ENCODE measurements at regions not wholly inside any gene's neighbourhood (a gene's known extent, or its start where the extent isn't known, plus 50 kb on each side); places are given as distances from the start of the nearest gene placed in this dataset.

- DNase-seq, result peak; percentile 0 to 19 (median 13)
Measured at GRCh38 chr11:36945384-36945783, 347.3 kb upstream of the RAG2 start.

GRCh38 chr11:36933481-36933880, 335.4 kb upstream of the RAG2 start:
- no peak for DNase-seq

DNA sequence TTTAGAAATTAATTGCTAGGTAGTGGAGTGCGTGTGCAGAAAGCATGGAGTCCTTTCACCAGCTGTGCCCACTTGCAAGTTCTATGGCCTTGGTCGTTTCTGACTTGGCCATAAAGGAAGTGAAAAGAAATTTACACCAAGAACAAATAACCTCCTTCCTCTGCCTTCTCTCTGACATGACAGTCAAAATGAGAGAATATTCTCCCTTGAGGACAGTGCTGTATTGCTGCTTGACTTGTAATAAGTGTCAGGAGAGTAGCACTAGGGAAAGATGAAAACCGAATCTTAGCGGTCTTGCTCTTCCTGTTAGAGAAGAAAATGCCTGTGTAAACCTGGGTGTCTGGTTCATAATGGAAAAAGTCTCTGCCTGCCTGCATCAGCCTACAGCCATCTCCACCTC, 333.1 kb upstream of the RAG2 start:
- DNase-seq, result no peak

GRCh38 chr11:36930256-36930655, 332.2 kb upstream of the RAG2 start:
- no peak for DNase-seq

GRCh38 chr11:36929401-36929800, 331.4 kb upstream of the RAG2 start:
- no peak for DNase-seq

GRCh38 chr11:36928621-36929020, 330.6 kb upstream of the RAG2 start:
- no peak for DNase-seq

GRCh38 chr11:36899800-36900199, 301.8 kb upstream of the RAG2 start:
- DNase-seq, result no peak

DNA sequence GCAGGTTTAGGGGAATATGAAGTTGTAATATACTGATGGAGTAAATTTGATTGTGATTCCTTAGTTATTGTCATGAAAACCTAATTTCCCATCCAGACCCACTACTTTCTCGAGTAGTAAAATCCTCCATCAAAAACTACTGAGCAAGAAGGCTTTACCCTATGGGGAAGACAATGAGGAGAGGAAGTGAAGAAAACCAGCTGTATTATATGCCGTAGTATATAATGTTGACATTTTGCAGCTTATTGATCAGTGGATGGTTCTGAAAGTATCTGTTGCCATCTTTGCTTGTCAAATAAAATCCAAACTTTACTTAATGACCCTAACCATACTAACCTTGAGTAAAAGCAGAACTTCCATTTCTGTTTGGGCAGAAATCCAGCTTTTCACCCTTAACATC, 292.8 kb upstream of the RAG2 start:
- DNase-seq, result no peak

- DNase-seq, result no peak
Measured at GRCh38 chr11:36890121-36890679, 292.2 kb upstream of the RAG2 start.

DNA sequence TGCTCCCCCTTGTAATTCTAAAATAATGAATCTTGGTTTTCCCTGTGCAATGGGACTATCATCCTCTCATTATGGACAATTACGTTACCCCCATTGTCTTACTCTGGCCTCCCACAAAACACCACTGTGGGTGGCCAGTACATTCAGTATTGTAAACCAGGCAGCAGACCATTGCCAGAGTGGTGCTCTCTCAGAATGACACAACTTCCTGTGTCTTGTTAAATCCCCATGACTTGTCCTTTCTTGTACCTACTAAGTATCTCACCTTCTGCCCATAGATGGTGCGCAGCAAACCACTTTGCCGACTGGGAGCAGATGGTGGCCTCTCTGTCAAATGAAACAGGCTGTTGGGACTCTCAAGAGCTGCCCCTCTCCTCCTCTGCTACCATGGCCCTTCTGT, 287.1 kb upstream of the RAG2 start:
- DNase-seq, result no peak

DNA sequence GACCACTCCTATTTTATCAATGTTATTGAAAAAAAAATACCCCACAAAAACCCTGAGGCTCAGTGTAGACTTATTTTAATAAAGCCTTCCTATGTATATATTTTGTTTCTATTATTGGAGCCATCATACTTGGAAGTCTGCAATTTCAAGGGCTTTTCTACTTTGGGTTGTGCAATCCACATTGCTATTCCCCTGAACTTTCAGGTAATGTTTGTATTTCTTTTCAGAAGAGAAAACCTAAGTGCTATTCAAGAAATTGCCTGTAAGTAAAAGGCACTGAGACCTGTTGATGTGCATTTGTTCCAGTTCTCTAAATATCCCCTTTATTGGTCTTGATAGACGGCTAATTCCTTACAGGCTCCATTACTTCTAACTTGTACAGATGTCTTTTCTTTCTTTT, 280.7 kb upstream of the RAG2 start:
- DNase-seq, result no peak

DNA sequence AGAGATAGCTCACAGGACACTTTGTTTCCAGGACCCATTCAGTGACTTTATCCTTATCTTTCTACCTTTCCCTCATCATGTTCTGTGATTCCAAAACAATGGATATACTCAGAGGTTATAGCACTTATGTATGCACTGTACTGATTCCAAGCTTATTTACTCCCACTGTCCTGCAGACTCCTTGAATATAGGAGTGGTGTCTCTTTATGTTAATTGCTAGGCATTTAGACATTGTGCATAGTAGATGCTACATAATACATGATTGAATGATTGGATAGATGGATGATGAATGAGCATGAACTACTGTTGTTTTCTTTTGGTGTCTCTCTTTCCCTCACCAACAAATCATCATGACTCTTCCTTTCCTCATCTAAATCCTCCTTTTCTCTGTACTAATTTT, 279.1 kb upstream of the RAG2 start:
- DNase-seq, result no peak

DNA sequence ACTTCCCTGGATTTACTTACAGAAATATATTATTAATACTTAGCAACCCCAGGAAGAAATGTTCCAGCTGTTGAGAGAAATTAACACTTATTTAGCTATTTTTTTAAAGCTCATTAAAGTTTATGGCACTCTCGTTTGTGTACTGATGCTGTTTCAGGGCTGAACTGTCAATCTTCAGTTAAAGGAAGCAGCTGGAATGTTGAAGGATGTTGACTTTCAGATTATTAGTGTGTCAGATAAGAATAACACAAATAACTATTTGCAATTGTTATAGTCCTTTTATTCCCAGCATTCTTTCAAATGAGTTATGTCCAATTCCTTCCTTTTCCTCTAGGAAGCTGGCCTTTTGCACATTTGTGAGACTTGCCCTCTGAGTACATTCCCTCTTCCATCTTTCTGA, 278.2 kb upstream of the RAG2 start:
- DNase-seq, result no peak

DNA sequence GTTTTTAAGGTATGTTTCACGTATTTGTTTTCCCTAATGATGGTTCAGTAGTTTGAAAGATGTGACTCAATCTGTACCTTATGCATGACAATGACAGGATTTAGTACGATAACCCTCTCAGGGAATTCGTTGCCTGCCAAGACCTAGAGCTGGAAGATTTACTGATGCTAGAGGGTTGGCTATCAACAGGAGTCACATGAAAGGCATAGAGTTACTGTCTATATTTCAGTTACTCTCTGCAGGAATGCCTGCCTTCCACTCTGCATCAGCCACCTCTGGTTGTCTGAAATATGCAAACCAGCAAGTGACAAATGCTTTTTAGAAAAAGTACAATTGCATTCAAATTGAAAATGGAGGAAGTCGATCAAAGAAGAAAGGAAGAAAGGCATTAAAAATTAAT, 276.3 kb upstream of the RAG2 start:
- no peak for DNase-seq

- DNase-seq, result no peak
Measured at GRCh38 chr11:36870361-36870760, 272.3 kb upstream of the RAG2 start.

DNA sequence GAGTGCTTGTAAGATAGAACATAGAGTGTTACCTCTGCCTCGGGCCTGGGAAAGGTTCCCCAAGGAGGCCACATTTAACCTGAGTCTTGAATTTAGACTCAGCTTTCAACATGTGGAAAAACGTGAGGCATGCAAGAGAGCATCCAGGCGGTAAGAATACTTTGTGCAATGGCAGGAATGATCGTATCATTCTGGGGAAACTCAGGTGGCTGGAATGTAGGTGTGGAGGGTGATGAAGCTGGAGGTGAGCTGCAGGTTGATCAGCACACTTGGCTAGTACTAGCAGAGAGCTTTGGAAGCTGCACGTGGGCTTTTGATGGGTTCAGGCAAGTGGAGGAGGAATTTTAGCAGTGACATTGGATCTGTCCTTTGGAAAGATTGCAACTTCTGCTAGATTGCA, 270.3 kb upstream of the RAG2 start:
- DNase-seq, result no peak

GRCh38 chr11:36865846-36866245, 267.8 kb upstream of the RAG2 start:
- DNase-seq, result no peak

- DNase-seq, result no peak
Measured at GRCh38 chr11:36854875-36855274, 256.8 kb upstream of the RAG2 start.

DNA sequence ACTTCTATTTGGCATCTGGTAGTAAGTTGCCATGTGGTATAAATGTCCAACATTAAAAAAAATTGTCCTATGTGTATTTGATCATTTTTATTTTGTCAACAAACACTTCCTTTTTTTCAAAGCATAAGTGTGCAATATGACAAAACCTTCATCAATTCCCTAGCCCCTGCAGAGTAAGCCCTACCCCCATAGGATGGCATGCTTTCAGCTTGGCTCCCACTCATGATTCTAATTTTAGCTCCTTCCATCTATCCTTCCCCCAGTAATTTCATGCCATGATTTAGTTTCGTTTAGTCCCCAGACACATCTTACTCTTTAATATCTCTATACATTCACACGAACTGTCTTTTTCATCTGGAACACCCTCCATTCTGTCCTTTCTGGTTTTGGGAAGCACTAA, 250.6 kb upstream of the RAG2 start:
- no peak for DNase-seq

DNA sequence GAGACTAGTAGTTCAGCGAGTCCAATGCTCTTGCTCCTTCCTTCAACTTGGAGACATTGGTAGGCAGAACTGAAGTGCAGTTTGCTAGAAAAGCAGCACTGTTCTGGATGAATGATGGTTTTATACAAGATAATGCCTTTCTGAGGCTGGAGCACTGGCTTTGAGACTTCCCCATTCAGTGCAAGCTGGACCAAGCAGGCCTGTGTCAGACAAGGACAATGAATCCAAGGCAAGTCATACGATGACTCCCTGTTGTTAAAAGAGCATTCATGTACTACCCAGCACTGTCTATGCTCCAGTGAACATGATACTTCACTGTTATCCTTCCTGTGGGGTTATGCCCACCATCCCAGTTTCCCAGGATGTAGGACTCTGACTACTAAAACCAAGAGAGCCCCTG, 242.3 kb upstream of the RAG2 start:
- DNase-seq, result no peak

DNA sequence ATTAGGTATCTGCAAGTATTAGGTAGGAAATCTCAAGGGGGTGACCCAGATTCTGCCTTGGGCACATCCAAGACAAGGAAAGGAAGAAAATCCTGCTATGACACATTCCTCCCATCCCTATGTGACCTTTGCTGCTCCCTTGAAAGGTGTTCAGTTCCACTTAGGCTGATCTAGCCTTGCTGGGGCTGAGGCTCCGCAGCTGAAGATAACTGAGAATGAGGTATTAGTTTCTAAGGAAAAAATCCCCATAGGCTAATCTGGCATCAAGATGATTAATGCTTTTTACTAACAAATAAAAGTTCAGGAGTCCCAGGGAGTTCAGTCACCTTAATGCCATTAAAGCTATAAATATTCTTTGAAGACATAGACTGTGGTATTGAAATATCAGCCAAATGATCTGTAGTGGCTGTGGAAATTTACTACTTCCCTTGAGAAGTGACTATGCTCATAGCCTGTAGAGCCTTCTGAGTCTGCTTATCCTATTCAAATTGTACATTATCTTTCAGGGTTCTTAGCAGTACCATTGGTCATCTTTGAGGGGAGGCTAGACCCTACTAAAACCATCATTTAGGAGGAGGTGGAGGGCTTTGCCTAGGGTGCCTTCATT, 239.9 kb upstream of the RAG2 start:
- no peak for DNase-seq

DNA sequence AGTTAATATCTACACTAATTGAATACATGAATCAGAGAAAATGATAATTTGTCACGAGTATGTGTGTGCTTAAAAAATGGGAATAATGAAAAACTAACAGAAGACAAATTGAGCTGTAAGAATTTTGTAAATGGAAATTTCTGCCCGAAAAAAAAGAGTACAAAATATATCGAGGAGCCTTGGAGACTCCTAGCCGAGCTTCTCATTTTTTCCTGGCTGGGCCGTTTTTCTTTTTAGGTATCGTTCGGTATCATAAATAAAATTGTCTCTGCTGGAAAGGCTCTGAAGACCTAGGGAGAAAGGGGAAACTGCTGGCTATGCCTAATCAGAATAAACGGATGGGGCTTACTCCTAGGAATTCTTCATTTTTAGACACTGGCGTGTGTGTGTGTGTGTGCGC, 227.2 kb upstream of the RAG2 start:
- no peak for DNase-seq

DNA sequence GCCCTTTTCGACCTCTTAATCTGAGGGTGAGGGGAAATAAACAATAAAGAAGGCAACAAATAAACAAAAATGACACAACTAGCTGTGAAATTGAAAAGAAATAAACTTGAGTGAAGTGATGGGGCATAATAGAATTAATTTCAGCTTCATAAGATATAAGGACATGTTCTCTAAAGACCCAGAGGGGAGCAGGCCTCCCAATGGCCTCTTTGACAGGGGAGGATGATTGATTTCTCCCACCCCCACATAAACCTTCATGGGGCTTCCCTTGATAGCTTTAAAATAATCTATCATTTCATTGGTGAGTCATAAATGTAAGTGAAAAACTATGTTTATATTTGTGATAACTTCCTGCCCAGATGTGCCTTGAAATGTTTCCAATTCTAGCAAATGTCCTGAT, 226.3 kb upstream of the RAG2 start:
- no peak for DNase-seq

GRCh38 chr11:36822829-36823228, 224.8 kb upstream of the RAG2 start:
- DNase-seq, result no peak

DNA sequence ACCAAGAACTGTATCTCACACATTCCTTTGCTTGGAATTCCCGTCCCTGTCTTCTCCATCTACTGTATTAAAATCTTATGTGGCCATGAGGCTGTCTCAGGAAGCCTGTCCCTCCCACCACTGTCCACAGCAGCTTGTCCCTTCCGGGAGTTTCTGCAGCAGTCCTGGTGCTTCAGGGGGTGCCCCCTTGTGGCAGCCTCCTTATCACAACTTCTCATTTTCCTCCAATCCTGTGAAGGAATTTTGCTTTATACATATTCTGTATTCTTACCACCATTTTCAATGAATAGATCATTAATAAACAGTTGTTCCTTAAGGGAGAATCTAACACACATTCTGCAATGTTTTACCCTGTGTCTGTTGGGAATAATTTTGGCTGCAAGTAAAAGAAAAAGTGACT, 220.4 kb upstream of the RAG2 start:
- DNase-seq, result peak in 2 of 3 donors; percentile 20 to 37
